SK-N-MC (cell line): ENCODE measurements at regions not wholly inside any gene's neighbourhood (a gene's known extent, or its start where the extent isn't known, plus 50 kb on each side); places are given as distances from the start of the nearest gene placed in this dataset.

Source experiments
- DNase-seq: peaks from one replicate; pipeline ENCODE4 v3.0.0-alpha.2; 2011; ENCODE audit warnings: low read depth, low spot score
- H3K27ac ChIP-seq: fragments of 200-600 bp; sonication (generic); 2 replicates; pipeline ENCODE4 v1.5.1; 2016; ENCODE audit warnings: mixed run types
- H3K36me3 ChIP-seq: fragments of 200-600 bp; sonication (generic); 2 replicates; pipeline ENCODE4 v1.6.1; 2017; ENCODE audit warnings: antibody characterized with exemption, low read length, mixed read lengths; ENCODE audit not compliant: insufficient read depth
- H3K4me3 ChIP-seq: fragments of 200-600 bp; sonication (generic); 2 replicates; pipeline ENCODE4 v1.5.1; 2016
- H3K9ac ChIP-seq: fragments of 200-600 bp; sonication (generic); 2 replicates; pipeline ENCODE4 v1.8.0; 2017; ENCODE audit warnings: mixed run types, mixed read lengths; ENCODE audit not compliant: insufficient read length
- H3K9me3 ChIP-seq: fragments of 200-600 bp; sonication (generic); 2 replicates; pipeline ENCODE4 v1.6.1; 2017; ENCODE audit warnings: low read depth, mild to moderate bottlenecking, antibody characterized with exemption, low read length, moderate library complexity, mixed read lengths
- EZH2 ChIP-seq: fragments of 200-600 bp; sonication (generic); IDR thresholded peaks from one replicate; pipeline ENCODE4 v1.6.1; 2017; ENCODE audit warnings: antibody characterized with exemption
- FOXP2 ChIP-seq: optimal IDR thresholded peaks from 2 replicates; pipeline ENCODE3; 2011; ENCODE audit warnings: mild to moderate bottlenecking, moderate library complexity; ENCODE audit not compliant: insufficient read depth; ENCODE audit errors: extremely low read length, control extremely low read depth
- POLR2AphosphoS5 ChIP-seq: IDR thresholded peaks from 2 replicates; pipeline ENCODE4 v1.6.1; 2012; ENCODE audit warnings: mild to moderate bottlenecking, low read depth, low read length, borderline replicate concordance

DNA sequence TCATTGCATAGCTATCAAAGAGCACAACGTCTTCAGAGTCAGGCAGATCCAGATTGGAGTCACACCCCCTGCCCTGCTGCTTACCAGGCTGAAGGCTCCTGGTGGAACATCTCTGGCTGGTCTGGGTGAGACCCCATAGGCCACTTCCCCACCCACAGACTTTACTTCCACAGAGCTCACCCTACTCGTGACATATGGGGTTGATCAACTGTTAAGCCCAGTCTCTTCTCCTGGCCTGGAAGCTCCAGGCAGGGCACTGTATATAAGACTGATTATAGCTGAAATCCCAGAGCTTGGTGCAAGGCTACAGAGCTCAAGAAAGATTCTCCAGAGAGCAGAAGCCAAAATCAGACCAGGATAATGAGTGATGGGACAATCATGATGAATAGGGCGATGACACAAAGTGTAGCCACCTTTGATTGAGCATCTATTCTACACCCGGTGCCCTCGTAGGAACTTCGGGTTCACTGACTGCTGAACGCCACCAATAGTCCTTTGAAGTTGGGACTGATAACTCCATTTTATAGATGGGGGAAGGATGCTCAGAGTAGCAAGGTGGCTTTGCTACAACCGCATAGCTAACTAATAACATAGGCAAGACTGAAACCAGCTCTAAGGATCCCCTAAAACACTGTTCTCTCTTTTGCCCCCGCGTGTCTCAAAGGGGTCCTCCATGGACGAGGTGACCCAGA is 287.8 kb downstream of the BCL11B start:
- TF ChIP-seq POLR2AphosphoS5, result no peak
- TF ChIP-seq FOXP2, result no peak
- TF ChIP-seq EZH2, result no peak
- H3K4me3 ChIP-seq, result no peak overlapping the region
- H3K9ac ChIP-seq, result no peak overlapping the region
- H3K36me3 ChIP-seq, result no peaks in the 10 kb centered on the region
- DNase-seq, result no peak
- no peak overlapping the region for H3K27ac ChIP-seq
- no peaks in the 10 kb centered on the region for H3K9me3 ChIP-seq

GRCh38 chr14:98984719-98985041 is 287.3 kb downstream of the BCL11B start:
- DNase-seq, result no peak
- no peak overlapping the region for H3K9ac ChIP-seq
- TF ChIP-seq FOXP2, result no peak
- TF ChIP-seq EZH2, result no peak
- no peak for TF ChIP-seq POLR2AphosphoS5
- H3K36me3 ChIP-seq, result no peaks in the 10 kb centered on the region
- no peak overlapping the region for H3K27ac ChIP-seq
- H3K4me3 ChIP-seq, result no peak overlapping the region
- H3K9me3 ChIP-seq, result no peaks in the 10 kb centered on the region

DNA sequence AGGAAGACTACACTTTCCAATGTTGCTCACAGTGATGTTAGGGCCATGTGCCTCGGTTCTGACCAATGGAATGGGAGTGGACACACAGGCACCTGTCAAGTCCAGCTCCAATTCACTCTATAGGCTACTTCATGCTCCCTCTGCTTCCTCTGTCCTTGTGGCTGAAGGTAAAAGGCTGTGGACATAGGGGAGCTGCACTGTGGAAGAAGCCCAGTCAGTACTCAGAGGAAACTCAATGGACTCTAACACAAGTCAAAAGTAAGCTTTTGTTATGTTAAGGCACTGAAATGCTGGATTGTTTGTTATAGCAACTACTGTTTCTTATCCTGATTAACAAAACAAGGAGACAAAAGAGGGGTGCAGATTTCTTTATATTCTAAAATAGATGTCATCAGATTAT is 278.2 kb downstream of the BCL11B start:
- H3K9ac ChIP-seq, result no peak overlapping the region
- no peaks in the 10 kb centered on the region for H3K9me3 ChIP-seq
- H3K4me3 ChIP-seq, result no peak overlapping the region
- no peak overlapping the region for H3K27ac ChIP-seq
- TF ChIP-seq POLR2AphosphoS5 (no peak), FOXP2 (no peak), EZH2 (no peak)
- DNase-seq, result no peak
- no peaks in the 10 kb centered on the region for H3K36me3 ChIP-seq

DNA sequence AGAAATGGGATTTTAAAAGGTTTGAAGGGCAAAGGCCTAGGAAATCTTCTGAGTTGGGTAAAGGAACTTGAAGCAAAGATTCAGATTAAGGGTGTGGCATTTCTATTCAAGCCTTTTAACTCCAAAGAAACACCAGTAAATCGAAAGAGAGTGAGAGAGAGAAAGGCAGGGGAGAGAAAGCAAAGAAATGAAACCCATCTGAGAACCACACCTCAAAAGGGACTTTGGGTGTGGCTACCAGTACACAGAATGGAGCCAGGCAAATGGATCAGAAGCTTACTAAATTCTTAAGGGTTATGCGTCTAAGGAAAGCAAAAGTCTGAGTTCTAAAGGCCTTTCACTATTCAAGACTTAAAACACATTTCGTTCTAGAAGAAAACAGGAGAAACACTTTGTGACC is 277.4 kb downstream of the BCL11B start:
- Histone ChIP-seq H3K27ac (no peak overlapping the region), H3K4me3 (no peak overlapping the region), H3K9ac (no peak overlapping the region), H3K9me3 (no peaks in the 10 kb centered on the region), H3K36me3 (no peaks in the 10 kb centered on the region)
- no peak for DNase-seq
- TF ChIP-seq POLR2AphosphoS5 (no peak), FOXP2 (no peak), EZH2 (no peak)

GRCh38 chr14:98997526-98998205 is 274.3 kb downstream of the BCL11B start:
- no peak for DNase-seq
- no peaks in the 10 kb centered on the region for H3K36me3 ChIP-seq
- H3K4me3 ChIP-seq, result no peak overlapping the region
- no peak overlapping the region for H3K9ac ChIP-seq
- H3K9me3 ChIP-seq, result no peaks in the 10 kb centered on the region
- no peak overlapping the region for H3K27ac ChIP-seq
- TF ChIP-seq FOXP2 (no peak), POLR2AphosphoS5 (no peak), EZH2 (no peak)

GRCh38 chr14:98999345-98999744 is 272.7 kb downstream of the BCL11B start:
- H3K9ac ChIP-seq, result no peak overlapping the region

DNA sequence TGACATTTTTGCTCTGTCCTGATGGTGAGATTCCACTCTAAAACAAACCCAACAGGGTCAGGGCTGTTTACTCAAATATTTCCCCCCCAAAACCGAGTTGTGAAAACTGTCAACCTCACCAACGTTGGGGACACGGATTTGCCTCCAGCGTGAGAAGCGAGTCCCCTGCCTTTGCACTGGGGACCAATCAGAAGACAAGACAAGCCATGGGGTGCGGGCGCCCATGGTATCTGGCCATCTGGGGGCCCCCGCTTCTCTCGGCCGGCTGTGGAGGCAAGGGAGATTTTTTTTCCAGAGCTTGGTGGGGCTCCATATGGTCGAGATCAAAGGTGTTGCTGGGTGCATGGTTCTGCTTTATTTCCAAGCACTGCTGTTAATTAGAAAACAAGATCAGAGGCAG is 272.1 kb downstream of the BCL11B start:
- H3K4me3 ChIP-seq, result no peak overlapping the region
- no peaks in the 10 kb centered on the region for H3K36me3 ChIP-seq
- no peak for DNase-seq
- H3K9me3 ChIP-seq, result no peaks in the 10 kb centered on the region
- H3K27ac ChIP-seq, result no peak overlapping the region
- no peak for TF ChIP-seq FOXP2
- no peak for TF ChIP-seq POLR2AphosphoS5
- no peak for TF ChIP-seq EZH2
- H3K9ac ChIP-seq, result no peak overlapping the region

More at GRCh38 chr14:98999345-98999744, 272.7 kb downstream of the BCL11B start:
- H3K9me3 ChIP-seq, result no peaks in the 10 kb centered on the region
- H3K27ac ChIP-seq, result no peak overlapping the region
- no peak for DNase-seq
- TF ChIP-seq FOXP2 (no peak), POLR2AphosphoS5 (no peak), EZH2 (no peak)
- H3K36me3 ChIP-seq, result no peaks in the 10 kb centered on the region
- H3K4me3 ChIP-seq, result no peak overlapping the region

DNA sequence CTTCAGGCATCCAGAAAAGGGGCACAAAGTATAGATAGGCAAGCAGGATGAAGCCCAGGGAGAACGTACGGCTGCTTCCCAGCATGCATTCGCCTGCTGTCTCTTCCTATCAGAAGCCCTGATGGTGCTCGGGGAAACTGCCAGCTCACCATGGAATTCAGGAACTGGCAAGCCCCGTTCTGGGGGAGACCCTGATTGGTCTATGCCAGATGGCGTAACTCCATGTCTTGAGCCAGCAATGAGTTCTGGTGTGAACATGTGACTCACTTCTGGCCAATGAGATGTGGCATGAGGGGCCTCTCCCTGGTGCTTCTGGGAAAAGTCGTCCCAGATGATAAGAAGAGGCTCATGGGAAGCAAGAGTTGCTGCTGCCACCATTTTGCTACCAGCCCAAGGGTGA is 270.8 kb downstream of the BCL11B start:
- DNase-seq, result no peak
- Histone ChIP-seq H3K36me3 (no peaks in the 10 kb centered on the region), H3K9ac (no peak overlapping the region), H3K4me3 (no peak overlapping the region), H3K9me3 (no peaks in the 10 kb centered on the region), H3K27ac (no peak overlapping the region)
- TF ChIP-seq EZH2, result no peak
- TF ChIP-seq POLR2AphosphoS5, result no peak
- no peak for TF ChIP-seq FOXP2
